NCI-H2196 (cell line): ENCODE measurements at regions not wholly inside any gene's neighbourhood (a gene's known extent, or its start where the extent isn't known, plus 50 kb on each side); places are given as distances from the start of the nearest gene placed in this dataset.
"Not testable (repeated sequence)": the region's sequence is repeated elsewhere in the genome, so short reads cannot be mapped to it uniquely, and the experiment has no call there.

Experiments
- DNase-seq: peaks from one replicate; lab custom pipeline; 2025; ENCODE audit not compliant: unreplicated experiment; lab: John Stamatoyannopoulos, UW

- no peak for DNase-seq
Measured at GRCh38 chr11:115629456-115630015, 125.3 kb upstream of the CADM1 start.

- no peak for DNase-seq
Measured at GRCh38 chr11:115627666-115628460, 123.6 kb upstream of the CADM1 start.

GRCh38 chr11:115627071-115627470 lies 122.9 kb upstream of the CADM1 start:
- no peak for DNase-seq

GRCh38 chr11:115626414-115626813 lies 122.2 kb upstream of the CADM1 start:
- DNase-seq, result no peak

- no peak for DNase-seq
Measured at GRCh38 chr11:115625502-115625901, 121.3 kb upstream of the CADM1 start.

GRCh38 chr11:115624065-115624464 lies 119.8 kb upstream of the CADM1 start:
- DNase-seq, result no peak

- DNase-seq, result no peak
Measured at GRCh38 chr11:115623021-115623451, 118.8 kb upstream of the CADM1 start.

- DNase-seq, result no peak
Measured at GRCh38 chr11:115618428-115618827, 114.2 kb upstream of the CADM1 start.

GRCh38 chr11:115617767-115618166 lies 113.6 kb upstream of the CADM1 start:
- no peak for DNase-seq

- DNase-seq, result no peak
Measured at GRCh38 chr11:115616971-115617370, 112.8 kb upstream of the CADM1 start.

GRCh38 chr11:115613986-115614632 lies 109.9 kb upstream of the CADM1 start:
- no peak for DNase-seq

GRCh38 chr11:115613004-115613403 lies 108.8 kb upstream of the CADM1 start:
- no peak for DNase-seq

- no peak for DNase-seq
Measured at GRCh38 chr11:115612046-115612730, 108.0 kb upstream of the CADM1 start.

GRCh38 chr11:115611343-115611742 lies 107.1 kb upstream of the CADM1 start:
- DNase-seq, result no peak

GRCh38 chr11:115610908-115611307 lies 106.7 kb upstream of the CADM1 start:
- DNase-seq, result no peak

GRCh38 chr11:115610234-115610633 lies 106.0 kb upstream of the CADM1 start:
- not testable (repeated sequence) for DNase-seq

- no peak for DNase-seq
Measured at GRCh38 chr11:115608976-115609375, 104.8 kb upstream of the CADM1 start.

- DNase-seq, result no peak
Measured at GRCh38 chr11:115607621-115608221, 103.5 kb upstream of the CADM1 start.

GRCh38 chr11:115606498-115607220 lies 102.4 kb upstream of the CADM1 start:
- DNase-seq, result peak; percentile 23

GRCh38 chr11:115605871-115606497 lies 101.8 kb upstream of the CADM1 start:
- no peak for DNase-seq
